GM19468 (cell line): ENCODE measurements at regions not wholly inside any gene's neighbourhood (a gene's known extent, or its start where the extent isn't known, plus 50 kb on each side); places are given as distances from the start of the nearest gene placed in this dataset.

ENCODE experiments used
- ATAC-seq: cut with Tn5 transposase; IDR thresholded peaks from one replicate; pipeline ENCODE4 v1.9.1; 2021; ENCODE audit warnings: mild to moderate bottlenecking, moderate library complexity, moderate number of reproducible peaks; ENCODE audit not compliant: unreplicated experiment; ENCODE audit errors: extremely low read depth

DNA sequence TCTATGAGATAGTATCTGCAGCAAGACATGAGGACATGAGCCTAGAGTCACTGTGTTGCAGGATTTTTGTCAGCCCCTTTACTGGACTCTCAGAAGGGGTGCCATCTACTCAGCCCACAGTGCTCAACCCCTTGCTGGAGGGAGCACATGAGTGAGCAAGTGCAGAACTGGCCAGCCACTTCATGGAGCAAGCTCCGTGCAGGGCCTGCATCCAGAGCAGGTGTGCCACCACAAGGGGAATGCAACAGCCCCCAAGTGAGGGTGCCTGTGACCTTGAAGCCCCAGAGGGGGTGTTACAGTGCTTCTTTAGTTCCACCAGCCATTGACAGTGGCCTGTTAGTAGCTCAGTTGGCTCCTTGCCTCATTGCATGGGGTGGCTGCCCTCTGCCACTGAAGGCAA, 649.7 kb downstream of the PLPP3 start:
- no peak for ATAC-seq

DNA sequence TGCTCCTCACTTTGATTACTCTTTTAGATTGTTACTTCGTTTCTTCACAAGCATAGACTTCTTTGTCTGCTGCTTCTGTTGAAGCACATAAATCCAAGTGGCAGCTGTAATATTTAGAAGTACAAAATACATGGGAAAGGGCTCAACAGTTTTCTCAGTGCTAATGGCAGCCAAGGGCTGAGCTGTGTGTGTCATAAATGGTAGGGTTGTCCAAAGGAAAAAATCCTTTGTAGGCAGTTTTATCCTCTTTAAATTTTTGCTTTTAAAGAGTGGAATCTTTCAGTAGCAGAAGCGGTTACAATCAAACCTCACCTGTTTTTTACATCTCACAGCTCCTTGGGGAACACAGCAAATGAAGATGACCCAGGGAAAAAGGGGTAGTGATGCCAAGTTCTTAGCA, 650.8 kb downstream of the PLPP3 start:
- ATAC-seq, result no peak

DNA sequence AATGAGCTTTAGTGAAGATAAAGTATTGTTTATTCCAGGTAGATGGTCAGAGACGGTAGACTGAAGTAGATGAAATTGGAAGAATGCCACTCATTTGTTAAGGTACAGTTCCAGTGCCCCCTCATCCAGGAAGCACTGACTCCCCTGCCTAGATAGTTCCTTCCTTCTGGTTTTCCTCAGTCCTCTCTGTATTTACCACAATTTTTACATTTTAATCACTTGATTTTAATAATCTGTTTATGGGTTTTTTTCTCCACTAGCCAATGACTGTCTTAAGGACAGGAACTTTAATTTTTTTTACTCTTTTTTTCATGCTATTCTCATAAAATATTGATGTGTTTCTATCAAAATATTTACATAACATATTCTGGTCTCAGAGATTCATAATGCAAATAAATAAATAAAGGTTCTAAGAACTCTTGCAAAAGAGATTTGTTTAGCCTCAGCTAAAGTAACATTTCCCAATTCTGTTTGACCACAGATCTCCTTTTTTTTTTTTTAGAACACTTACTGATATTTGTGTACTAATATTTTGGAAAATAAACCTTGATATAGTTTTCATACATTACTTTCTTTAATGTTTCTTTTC, 651.6 kb downstream of the PLPP3 start:
- ATAC-seq, result no peak

DNA sequence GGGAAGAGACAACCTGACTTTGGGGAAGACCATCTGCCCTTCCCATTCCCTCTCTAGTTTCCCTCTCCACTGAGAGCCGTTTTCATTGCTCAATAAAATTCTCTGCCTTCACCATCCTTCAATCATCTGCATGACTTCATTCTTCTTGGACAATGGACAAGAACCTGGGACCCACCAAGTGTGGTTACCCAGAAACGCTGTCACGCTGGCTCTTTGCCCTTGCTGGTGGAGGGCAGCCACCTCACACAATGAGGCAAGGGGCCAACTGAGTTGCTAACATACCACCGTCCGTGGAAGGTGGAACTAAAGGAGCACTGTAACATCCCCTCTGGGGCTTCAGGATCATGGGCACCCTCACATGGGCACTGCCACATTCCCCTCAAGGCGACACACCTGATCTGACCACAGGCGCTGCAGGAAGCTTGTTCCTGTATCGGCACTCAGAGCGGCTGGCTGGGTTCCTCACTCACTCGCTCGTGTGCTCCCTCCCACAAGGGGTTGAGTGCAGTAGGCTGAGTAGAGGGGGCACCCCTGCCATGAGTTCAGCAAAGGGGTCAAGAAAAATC, 652.4 kb downstream of the PLPP3 start:
- ATAC-seq, result no peak

DNA sequence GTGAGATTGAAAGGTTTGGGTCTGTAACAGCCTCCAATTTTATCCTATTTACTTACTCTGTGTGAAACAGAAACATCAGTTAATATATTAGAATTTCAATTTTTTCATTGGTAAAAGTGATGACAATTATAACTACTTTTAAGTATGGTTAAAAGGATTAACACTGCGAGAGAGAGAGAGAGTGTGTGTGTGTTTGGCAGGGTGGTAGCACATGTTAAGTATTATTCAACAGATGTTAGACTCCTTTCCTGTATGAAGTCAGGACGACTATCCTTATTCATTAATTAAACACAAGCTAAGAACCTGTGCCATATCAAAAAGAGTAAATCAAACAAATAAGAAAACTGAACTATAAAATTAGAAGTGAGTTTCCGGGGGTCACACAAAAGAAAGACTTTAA, 662.5 kb downstream of the PLPP3 start:
- ATAC-seq, result no peak

DNA sequence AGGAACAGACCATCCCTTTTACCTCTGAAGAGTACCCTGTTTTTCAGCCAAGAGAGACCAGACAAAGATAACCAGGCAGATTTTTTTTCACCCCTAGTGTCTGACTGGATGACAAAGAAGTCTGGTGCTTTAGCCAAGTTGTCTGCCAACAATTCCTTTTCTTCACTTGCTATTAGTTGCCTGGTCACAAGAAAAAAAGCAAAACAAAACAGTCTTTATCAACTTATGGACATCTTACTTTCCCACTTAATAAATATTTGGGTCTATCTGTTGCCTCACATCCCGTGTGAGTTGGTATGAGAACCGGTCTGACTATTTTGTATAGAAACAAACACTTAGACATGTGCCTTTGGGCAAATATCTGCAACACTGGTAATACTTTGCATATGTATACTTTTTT, 662.9 kb downstream of the PLPP3 start:
- ATAC-seq, result no peak

DNA sequence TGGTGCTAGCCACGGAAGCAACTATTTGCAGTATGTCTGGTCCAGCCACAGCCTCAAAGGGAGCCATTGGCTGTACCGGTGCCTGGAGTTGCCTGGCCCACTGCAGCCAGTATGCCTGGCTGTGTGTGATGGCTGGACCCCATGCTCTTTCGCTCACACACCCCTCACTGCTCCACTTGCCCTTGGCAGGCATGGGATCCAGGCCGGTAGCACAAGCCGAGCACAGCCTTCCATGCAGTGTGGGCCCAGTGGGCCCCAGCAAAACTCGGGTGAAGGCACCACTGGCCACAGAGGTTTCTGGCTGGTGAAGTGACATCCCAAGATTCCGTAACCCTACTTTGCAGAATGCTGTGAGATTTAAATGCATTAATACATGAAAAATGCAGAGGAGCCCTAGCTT, 665.8 kb downstream of the PLPP3 start:
- no peak for ATAC-seq

DNA sequence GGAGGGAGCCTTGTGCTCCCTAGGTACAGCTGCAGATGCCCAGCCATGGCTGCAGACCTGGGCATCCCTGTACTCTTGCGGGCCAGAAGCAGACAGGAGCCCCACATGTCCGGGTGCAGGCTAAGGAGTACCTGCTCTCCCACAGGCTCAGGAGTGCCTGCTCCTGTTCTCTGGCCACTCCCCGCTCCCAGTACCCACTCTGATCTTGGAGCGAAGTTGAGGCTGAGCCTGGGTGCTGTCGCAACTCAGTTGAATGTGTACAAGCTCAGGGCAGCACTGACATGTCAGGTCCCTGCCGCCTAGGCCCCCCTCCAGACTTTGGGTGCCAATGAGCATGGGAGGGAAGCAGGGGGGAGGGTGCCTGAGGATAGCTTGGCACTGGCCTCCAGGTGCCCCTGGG, 666.9 kb downstream of the PLPP3 start:
- no peak for ATAC-seq

DNA sequence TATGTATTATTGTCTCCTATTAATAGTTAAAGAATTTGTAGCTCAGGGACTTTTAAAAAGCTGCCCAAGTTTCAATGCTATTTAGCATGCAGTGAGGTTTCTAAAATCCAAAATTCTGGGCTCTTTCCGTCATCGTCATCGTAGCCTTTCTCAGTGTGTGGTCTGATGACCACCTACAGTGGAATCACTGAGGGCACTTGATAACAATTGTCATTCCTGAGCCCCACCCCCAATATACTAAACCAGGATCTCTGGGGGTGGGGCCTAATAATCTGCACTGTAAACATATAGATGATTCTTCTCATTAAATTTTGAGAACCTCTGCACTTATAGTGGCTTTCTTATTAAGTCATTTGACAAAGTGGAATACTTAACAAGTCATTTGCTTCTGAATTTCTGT, 674.8 kb downstream of the PLPP3 start:
- no peak for ATAC-seq

DNA sequence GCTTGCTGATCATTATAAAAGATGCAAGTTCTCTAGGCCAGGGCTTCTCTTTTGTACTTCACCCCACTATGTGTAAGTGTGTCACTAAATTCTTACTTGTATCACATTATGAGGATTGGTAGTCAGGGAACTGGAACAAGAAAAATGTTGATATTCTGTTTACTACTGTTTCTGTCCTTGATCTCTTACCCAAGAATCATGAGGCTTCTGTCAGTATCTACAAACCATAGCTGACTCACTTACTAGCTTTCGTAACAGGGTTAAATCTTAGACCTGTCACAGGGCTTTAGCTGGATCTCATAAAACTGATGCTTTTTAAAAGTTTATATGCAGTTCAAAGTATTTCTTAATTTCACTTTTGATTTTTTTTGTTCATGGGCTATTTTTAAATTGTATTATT, 681.2 kb downstream of the PLPP3 start:
- ATAC-seq, result no peak

DNA sequence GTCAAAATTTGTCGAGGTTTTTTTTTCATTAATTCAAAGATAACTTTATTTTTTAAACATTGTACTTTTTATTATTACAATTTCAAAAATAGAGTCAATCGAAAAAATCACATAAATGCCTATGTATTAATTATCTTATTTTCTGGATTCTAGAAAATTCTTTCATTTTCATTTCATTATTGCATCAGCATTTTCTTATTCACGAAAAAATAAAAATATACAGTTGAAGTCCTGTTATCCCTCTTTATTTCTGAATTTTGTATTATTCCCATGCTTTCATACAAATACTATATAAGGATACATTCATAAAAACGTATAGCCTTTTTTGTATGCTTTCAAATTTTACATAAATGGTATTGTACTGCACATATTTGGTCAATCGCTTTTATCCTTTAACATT, 681.0 kb upstream of the USP24 start:
- ATAC-seq, result no peak

DNA sequence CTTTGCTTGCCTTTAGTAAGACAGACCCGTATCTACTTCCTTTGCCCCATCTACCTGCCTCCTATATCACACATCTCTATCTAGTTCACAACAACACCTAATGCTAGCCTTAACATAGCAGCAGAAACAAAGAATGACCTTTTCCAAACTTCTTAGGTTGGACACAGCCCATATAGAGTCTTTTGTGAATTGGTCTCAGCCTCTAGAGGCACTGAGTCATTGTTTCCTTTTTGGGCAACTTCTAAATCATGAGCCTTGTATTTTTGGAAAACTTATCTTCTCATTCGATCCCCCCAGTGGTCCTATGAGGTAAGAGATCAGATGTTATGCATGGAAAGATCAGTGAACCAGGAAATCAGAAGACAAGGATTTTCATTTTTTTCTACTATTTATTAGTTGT, 679.4 kb upstream of the USP24 start:
- ATAC-seq, result no peak

DNA sequence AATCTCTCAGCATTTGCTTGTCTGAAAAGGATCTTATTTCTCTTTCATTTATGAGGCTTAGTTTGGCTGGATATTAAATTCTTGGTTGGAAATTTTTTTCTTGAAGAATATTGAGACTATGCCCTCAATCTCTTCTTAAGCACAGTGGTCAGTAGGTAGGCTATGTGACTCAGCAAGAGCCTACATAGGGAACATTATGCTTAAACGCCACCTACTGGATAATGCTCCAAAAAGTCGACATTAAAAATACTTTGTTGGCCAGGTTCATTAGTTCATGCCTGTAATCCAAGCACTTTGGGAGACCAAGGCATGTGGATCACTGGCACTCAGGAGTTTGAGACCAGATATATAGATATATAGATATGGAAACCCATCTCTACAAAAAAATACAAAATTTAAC, 678.0 kb upstream of the USP24 start:
- no peak for ATAC-seq

DNA sequence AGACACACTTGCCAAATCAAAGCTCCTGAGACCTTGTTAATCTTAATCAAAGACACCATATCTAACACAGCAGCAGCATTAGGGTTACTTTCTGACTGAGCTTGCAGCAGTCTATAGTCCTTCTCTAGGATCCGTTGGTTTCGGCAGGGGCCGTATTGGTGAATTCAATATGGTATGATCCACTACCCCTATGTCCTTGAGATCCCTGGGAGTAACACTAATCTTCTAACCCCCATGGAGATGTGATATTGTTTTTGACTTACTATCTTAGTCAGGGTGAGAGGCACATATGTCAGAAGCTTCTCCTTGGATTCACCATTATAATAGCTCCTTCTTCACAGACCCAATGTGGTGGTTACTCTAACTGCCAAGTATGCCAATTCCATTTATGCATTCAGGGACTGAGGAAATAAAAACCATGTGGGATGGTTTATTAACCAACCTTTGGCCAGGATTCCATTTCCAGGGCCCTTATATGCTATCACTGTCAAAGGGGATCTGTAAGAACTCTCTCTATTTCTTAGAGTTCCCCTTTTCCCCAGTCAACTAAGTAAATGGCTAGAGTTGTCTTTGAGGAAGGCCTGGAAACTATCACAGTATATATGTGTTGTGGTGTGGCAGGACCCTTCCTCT, 673.6 kb upstream of the USP24 start:
- ATAC-seq, result no peak

DNA sequence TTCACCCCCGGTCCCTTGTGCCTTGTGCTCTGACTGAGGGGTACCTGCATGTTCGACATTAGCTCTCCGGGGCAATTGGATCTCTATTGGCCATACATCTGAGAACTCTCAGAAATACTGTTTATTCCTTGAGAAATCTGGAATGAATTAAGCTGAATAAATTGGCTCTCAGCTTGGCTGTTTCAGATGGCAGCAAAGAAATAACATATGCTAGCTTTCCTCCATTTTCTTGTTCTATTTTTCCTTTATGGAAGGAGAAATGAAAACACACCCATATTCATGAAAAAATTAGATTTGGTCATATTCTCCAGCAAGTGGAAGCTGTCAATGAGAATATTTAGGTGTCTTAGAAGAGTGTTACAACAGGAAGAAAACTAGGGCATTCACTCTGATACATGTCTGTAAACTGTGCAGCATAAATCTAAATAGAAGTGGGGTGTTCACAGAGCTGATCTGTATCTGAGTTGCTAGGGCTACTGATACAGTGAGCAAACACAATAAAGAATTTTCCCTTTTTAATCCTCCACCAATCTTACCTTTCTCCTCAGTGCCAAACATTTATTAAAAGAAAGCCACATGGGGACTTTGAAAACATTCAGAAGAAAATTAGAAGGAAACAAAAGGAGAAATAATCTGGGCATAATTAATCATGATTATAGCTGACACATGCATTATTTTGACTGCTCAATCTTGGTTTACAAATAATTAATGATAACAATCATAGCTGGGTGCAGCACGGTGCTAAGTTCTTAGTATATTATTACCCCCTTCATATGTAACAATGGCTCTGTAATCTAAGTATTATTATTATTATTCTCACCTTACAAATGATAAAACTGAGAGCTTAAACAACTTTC, 671.9 kb upstream of the USP24 start:
- ATAC-seq, result no peak

DNA sequence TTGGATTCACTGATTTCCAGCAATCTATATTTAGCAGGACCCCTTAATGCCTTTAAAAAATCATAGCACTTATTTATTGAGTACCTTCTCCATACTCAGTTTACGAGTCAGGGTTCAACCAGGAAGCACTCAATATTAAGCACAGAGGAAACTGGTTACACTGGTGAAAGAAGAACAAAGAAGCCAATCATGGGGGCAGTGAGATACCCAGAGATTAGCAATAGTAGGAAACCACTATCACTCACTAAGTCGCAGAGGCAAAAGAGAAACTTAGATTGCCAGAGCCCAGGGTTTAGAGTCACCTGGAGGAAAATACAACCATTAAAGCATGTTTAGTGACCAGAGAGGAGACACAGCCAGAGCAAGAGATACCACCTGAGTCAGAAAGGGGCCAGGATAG, 670.5 kb upstream of the USP24 start:
- ATAC-seq, result no peak

DNA sequence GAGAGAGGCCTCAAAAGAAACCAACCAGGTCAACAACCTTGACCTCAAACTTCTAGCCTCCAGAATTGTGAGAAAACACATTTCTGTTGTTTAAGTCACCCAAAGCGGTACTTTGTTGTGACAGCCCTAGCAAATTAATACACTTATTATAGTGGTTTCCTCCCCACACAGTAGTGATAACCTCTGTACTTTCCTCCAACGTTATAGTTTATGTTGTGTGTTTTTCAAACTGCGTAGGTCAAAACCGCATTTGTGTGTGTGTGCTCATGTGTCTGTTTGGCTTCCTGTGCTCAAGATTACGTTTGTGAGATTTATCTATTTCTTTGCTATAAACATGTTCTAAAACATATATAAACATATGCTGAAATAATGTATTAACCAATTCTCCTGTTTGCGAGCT, 667.8 kb upstream of the USP24 start:
- ATAC-seq, result no peak

DNA sequence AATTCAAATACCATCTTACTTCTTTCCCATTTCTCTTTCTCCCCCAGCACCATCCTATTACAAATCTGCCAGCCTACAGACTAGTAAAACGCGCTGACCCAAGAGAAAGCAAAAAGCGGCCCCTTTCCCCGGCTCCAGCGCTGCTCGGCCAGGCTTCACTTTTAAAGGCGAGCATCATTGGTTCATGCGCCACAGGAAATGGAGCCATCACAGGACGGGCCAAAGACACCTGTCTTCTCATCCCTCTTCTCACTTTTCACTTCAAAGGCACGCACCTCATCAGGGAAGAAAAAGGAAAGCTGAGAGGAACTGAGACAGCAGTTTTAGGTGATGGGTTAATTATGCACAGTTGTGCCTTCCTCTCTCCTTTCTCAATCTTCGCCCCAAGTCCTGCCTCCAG, 664.2 kb upstream of the USP24 start:
- no peak for ATAC-seq

DNA sequence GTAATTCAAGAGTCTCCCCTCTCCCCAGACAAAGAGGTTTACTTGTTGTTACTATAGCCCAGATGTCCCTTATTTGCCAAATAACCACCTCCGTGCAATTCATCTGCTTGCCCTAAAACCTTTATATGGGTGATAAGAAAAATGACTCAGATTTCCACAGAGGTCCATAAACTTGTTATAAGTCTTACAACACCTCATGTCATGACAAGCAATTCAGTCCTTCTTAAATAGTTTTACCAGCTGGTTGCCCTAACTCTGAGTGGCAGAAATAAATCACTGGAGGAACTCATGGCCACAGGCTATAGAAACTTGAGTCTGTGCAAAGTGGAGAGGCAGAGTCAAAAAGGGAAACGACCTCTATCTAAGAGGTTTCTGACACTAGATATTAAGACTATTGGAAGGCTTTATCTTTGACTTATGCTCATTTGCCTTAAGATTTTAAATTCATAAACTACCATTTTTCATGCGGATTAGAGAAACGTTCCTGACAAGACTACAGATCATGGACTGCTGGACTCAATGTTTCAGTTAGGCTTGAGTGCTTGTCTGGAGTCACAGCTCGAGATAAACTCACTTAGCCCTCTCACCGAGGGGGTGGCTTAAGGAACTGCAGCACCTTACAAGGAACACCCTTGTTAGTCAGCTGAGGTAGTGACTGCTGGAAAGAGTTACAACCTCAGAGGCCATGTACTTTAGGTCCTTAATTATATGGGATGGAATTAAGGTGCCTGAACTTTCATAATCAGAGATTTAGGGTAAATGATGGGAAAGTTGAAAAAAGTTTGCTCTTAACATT, 662.5 kb upstream of the USP24 start:
- ATAC-seq, result no peak

DNA sequence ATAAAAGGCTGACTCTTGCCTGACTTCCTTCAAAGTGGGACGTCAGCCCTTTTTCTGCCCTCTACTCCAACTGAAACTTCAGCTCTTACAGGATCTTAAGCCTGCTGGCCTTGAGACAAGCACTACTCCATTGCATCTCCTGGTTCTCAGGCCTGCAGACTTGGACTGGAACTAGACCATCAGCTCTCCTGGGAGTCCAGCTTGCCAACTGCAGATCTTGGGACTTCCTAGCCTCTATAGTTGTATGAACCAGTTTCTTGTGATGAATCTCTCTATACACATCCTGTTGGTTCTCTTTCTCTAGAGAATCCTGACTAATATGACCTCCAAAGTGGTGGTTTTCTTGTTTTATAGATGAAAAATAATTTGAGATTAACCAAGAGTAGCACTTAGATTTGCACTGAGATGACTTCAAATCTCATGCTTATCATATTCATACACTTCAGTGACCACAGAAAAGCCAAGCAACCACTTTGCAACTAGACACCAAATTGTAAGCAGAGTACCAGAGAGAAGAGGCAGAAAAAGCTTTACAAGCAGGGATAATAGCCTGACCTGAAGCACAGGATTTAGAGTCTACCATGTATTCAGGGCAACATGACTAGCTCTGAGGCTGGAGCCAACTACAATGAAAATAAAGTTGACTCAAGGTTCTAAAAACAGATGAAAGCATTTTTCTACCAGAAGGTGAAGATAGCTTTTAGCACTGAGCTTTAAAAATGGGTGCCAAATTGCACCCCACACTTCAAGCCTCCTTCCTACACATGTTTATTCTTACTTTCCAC, 661.3 kb upstream of the USP24 start:
- ATAC-seq, result no peak
